Skin epidermis (tissue), 12 donors: ENCODE measurements at regions not wholly inside any gene's neighbourhood (a gene's known extent, or its start where the extent isn't known, plus 50 kb on each side); places are given as distances from the start of the nearest gene placed in this dataset.
A peak's percentile ranks its signal among the peaks of the same experiment; 100 is the strongest.

Experiments
- H3K27ac ChIP-seq, 21 experiments: fragments of 200-600 bp; sonication (generic) in 11 of 21; one replicate each; pipeline ENCODE4 v1.5.0; 2020; ENCODE audit warnings: mild to moderate bottlenecking in 3 of 21, inconsistent platforms in 2 of 21, moderate library complexity in 2 of 21
- H3K4me3 ChIP-seq, 7 experiments: fragments of 200-600 bp; sonication (generic) in 2 of 7; one replicate each; pipeline ENCODE4 v1.5.0; 2020; ENCODE audit warnings: inconsistent platforms in 2 of 7, mild to moderate bottlenecking in 2 of 7, moderate library complexity in 1 of 7

DNA sequence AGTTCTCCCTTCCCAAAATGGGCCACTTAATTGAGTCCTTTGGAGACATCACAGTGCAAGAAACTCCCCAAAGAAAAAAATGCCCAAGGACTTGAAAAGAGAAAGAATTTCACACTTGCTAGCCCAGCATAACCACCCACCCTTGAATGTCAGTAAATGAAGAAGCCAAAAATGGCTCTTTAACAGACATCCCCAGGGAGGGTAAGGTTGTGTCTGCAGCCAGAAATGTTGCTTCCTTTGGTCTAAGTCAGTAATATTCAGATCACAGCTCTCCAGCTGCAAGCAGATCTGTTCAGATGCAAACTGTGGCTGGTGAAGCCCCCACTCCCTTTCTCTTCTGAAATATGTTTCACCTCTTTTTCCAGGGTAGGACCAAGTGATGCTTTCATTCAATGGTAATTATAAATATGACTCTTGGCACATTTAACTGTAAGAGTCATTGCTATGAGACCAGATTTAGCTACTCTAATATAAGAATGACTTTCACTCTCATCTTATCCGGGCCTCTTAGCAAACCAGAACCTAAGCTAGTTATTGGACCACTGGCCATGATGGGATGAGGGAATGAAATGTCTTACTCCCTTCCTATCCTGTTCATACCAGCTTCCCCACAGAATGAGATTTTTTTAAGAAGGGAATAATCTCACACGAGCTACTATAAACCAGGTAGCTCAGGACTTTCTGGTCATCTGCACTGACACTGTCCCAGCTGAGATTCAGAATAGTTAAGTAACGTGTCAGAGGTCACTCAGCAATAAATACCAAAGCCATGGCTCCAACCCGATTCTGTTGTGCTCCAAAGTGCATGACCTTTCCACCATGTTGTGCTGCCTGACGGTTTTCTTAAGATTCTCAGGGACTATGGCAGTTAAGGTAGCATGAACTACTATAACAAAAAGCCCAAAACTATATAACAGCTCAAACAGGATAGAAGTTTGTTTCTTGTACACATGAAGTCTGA, 234.1 kb downstream of the FOXO1 start:
- Histone ChIP-seq H3K4me3 (no peak overlapping the region), H3K27ac (no peak overlapping the region)

DNA sequence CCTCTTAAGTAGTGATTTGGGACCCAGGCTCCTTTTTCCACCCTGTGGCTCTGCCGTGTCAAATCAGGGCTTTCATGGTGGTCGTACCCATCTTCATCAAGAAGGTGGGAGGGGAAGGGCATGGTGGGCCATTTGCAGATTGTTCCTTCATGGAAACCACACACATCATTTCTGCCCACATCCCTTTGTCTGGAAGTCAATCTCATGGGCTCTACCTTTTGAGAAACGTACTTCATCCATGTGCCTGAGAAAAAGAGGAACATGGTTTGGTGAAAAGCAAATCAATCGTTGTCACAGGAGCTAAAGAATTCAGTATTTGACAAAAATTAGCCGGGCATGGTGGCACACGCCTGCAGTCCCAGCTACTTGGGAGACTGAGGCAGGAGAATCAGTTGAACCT, 233.4 kb downstream of the FOXO1 start:
- Histone ChIP-seq H3K27ac (peak overlapping the region in 1 of 21 experiments; percentile 8), H3K4me3 (no peak overlapping the region)

DNA sequence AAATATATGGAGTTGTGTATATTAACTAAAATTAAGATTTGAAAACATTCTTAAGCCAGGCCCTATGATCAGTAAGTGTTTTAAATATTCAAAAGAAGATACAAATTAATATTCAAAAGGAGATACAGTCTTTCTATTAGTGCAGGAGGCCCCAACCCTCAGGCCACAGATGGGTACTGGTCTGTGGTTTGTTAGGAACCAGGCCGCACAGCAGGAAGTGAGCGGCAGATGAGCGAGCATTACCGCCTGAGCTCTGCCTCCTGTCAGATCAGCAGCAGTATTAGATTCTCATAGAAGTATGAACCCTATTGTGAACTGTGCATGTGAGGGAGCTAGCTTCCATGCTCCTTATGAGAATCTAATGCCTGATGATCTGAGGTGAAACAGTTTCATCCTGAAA, 232.9 kb downstream of the FOXO1 start:
- H3K27ac ChIP-seq = peak overlapping the region in 1 of 21 experiments; percentile 8

DNA sequence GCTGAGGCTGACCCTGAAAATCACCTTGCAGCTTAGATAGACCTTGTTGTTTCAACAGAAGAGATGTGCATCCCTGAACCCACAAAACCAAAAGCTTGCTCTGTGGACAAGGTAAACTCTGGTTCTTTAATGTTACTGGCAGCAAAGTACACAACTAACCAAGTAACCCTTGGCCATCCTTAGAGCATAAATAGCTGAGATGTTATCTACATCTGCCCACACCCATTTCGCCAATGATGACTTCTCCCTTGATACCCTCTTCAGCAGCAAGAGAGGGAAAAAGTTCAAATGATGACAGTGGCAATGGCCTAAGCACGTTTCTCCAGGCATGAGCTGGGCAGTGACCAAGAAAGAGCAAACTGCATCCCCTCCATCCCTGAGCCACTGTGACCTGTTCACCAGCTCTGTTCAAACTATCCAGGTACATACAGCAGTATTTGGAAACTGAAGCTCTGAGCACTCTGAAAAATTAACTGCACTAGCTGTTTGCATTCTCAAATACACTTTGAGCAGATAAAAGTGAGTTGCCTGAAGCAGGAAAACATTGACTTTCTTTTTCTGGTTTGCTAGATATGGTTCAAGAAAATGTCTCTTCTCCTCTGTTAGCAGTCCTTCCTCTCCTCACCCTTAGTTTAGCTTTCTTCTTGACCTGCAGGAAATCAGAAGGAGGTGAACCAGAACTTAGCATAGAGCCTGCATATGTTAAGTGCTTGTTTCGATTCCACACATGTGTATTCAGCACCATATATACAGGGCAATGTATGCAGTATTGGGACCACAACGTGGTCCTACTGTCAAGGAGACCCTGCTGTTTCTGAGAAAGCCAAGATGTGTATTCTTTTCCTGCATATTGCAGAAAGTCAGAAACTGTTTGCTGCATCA, 231.7 kb downstream of the FOXO1 start:
- peak overlapping the region in 1 of 21 experiments; percentile 20 for H3K27ac ChIP-seq
- no peak overlapping the region for H3K4me3 ChIP-seq

More for the DNA sequence above, 232.9 kb downstream of the FOXO1 start:
- H3K4me3 ChIP-seq = no peak overlapping the region

DNA sequence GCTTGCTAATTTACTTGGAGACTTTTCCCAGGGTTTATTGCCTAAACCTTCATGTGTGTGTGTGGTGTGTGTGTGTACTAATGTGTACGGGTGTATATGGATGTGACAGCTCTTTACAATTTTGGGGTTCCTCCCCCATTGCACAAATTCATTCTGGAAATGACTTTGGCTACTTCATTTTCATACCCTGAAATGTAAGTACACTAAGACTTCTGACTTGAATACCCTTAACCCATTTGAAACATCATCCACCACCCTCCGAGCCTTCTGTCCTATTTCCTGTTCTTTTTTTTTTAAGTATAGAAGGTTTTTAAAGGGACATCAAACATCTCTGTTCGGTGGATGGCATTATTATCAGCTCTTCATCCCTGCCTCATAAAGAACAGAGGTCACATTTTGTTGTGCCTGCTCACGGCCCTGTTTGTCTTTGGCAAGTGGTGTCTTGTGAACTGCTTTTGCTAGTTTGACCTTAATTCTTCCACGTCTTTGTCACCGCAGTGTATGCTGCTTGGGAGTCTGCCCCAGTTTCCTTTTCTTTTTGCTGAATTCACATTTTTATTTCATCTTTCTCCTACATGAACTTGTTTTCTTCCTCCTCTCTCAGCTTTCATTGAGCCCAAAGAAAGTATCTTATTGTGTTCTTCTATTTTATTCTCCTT, 228.3 kb downstream of the FOXO1 start:
- Histone ChIP-seq H3K4me3 (no peak overlapping the region), H3K27ac (peak overlapping the region in 8 of 21 experiments; percentile 10 to 65 (median 44))

DNA sequence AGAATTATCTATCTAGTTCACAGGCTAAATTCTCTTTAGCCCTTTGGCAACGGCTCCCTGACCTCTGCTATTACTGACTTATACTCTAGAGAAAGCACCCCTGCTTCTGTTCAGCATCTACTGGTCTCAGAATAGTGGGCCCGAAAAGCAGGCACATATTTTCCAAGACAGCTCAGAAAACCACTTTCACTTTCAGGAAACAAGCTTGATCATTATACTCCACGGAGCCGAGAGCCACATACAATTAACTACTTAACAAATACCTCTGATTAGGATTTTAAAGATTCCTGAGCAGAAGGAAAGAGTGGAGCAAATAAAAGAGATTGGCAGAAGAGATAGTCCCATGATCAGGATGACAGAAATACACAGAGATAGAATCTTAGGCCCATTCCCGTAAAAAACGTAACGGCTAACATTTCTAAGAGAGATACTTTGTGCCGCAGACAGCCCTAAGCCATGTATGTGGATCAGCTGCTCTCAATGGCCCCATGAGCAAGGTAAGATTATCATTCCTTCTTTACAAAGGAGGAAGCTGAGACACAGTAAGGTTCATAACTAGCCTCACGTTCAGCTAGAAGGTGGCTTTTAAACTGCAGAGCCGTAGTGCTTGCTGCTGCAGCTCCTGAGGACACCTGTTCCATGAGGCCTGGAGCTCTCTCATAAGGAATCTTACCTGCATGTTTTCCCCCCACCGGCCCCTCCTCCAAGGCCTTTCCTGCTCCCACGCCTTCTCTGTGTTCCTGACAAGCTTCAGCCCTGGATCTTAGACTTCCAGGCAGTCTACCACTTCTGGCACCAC, 227.2 kb downstream of the FOXO1 start:
- H3K4me3 ChIP-seq = no peak overlapping the region

DNA sequence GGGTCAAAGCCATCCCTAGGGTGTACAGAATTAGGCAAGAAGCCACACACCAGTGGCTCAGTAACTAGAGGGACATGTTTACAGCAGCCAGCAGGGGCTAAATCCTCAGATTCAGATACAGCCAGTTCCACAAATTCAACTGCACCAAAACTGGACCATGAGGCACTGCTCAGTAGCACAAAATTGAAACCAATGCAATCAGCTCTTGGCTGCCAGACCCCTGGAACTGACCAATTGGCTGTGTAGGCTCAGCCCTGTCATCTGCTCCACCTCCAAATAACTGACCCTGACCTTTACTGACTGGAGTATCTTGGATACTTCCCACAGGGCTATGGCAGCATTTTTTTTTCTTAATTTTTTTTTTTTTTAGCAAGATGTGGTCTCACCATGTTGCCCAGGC, 226.5 kb downstream of the FOXO1 start:
- H3K4me3 ChIP-seq = no peak overlapping the region
- H3K27ac ChIP-seq = peak overlapping the region in 8 of 21 experiments; percentile 12 to 62 (median 38)

More for the DNA sequence above, 227.2 kb downstream of the FOXO1 start:
- peak overlapping the region in 12 of 21 experiments; percentile 10 to 65 (median 36) for H3K27ac ChIP-seq

DNA sequence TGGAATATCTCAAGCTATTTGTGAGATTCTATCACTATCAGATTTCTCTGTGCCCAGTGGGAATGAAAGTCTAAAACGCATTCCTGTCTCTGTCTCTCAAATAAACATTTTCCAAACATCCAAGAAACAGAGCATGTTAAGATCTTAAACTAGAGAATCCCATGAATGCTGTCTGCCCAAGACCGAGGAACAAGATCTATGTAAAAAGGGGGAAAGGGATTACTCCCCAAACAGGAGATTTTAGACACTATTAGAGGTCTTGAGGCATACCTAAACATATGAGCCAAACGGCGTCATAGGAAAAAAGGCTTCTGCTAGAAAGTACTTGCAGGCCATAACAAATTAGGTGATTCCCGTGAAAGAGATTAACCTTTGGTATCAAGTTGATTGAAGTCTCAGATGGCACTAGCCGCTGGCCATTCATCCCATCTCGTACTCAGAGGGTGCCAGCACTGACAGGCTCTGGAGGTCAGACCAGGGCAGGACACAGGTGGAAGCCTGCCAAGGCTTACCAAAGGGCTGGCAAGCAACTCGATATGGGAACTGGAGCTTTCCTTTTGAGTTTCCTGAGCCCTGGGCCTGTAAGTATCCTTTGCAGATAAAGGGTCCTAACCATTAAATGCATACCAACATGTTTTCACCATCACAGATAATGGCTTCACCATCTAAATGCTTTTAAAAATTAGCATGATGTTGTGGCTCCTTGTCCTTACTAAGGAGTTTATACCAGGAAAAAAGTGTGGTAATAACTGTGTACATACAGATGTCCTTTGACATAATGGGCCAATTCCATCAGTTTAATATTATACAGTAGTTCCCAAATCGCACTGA, 225.2 kb downstream of the FOXO1 start:
- Histone ChIP-seq H3K4me3 (no peak overlapping the region), H3K27ac (peak overlapping the region in 3 of 21 experiments; percentile 17 to 60 (median 30))

DNA sequence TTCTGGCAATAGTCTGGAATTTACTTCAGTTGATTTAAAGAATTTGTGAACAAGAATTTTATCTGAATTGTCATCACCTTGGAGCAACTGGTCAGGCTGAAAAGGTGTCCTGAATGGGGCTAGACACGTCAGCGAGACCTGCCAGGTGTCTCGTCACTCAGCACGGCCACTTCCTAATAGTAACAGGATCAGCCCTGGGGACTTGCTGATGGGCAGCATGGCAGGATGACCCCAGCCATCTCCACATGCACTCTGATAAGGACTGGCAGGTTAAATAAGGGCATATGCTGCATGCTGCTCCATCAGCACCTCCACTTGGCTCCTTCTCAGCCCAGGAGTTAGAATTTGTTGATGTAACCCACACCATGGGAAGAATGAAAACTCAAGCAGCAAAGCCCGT, 224.2 kb downstream of the FOXO1 start:
- Histone ChIP-seq H3K27ac (no peak overlapping the region), H3K4me3 (no peak overlapping the region)

DNA sequence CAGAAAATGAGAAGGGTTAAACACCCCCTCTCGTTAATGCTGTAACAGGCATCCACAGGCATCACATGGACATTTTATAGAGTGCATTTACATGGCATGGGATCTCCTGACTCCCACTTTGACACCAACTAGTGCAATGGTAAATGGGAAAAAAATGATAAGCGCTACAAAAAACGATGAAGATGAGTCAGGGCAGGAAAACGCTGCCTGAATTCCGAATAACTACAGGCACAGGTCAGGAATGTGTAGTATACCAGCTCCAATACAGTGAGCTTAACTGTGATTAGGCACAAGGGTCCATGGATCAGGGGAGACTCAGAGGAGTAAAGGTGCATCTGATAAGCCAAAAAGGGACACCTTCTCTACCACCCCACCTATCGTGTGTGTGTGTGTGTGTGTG, 223.6 kb downstream of the FOXO1 start:
- H3K27ac ChIP-seq = no peak overlapping the region
- H3K4me3 ChIP-seq = no peak overlapping the region

DNA sequence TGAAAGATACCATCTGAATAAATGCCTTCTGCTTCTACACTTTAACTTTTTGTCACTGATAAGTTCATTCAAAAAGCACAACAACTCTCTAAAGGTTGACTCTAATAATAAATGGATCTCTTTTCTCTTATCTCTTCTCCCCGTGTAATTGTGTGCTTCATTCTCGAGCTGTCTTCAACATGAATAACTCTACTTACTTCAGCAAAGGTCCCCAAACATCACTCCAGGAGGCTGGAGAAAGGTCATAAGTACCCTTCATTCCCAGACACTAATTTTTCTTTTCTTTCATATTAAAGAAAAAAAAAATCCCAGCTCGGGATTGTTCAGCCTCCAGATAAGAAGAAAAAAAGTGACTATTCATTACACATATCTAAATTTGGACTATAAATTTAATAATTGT, 222.2 kb downstream of the FOXO1 start:
- no peak overlapping the region for H3K4me3 ChIP-seq
- H3K27ac ChIP-seq = no peak overlapping the region

DNA sequence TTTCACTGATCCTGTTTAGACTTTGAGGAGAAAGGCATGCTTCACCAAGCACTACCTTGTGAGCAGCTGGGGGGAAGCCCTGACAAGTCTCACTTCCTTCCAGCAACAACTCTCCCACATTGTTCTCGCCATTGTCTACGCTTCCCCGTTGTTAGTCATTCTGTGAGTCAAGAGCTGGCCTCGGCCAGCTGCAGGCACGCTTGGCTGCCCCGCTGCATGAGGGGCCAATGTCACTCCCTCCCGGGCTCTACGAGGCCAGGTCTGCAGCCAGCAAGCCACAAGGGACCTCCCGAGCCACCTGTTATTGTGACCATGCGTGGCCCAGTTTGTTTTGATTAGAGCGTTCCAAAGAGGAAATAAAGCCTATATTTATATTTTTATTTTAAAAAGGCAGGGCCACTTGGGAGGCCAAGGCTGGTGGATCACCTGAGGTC, 220.9 kb downstream of the FOXO1 start:
- Histone ChIP-seq H3K27ac (peak overlapping the region in 7 of 21 experiments; percentile 1 to 68 (median 38)), H3K4me3 (no peak overlapping the region)

DNA sequence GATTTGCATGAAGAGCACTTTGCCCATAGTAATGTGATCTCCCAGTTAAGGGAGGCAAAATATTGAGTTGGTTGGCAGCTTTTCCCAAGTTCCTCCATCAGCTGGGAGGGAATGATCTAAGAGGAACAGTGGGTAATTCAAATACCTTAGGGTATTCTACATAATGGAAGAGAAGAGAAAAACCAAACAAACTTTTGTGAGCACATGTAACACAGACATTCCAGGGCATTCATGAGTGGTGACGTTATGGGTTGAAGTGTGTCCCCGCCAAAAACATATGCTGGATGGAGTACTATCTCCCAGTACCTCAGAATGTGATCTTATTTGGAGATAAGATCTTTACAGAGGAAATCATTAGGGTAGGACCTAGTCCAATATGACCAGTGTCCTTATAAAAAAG, 220.1 kb downstream of the FOXO1 start:
- no peak overlapping the region for H3K4me3 ChIP-seq
- H3K27ac ChIP-seq = no peak overlapping the region

DNA sequence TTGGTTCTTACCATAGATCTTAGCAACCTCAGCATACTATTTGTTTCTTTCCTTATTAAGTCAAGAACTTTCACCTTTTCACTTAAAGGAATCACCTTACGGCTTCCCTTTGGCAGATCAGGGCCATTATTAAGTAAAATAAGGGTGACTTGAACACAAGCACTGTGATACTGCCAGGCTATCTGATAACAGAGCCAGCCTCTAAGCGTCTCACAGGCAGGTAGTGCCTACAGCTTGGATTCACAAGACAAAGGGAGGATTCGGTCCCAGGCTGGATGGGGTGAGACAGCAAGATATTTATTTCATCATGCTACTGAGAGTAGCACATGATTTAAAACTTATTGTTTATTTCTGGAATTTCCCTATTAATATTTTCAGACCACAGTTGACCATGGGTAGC, 218.6 kb downstream of the FOXO1 start:
- no peak overlapping the region for H3K27ac ChIP-seq
- no peak overlapping the region for H3K4me3 ChIP-seq

DNA sequence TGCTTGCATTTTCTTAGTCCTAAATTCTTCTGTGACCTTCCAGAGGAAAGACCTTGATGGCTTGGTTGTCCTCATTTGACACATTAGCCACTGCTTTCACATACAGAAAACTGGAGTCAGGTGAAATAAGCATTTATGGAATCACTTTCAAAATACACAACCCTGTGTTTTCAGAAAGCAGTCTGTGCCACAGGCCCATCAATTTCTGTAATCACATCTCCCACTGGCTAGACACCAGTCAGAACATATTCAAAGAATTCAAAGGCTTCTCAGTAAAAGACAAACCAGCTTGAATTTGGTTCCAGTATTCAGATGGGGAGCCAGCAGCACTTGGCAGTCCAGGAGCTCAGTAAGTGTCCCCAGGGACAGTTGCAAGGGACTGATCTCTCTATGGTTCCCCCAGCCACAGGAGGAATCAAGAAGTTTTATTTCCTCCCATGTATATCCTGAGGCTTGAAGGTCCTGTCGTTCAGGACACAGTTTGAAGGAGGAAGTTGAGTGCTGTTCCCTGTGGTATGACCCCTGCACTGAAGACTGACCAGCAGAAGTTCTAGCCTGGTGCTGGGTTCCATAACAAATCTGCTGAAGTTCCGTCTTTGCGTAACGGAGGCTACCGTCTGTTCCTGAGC, 214.3 kb downstream of the FOXO1 start:
- no peak overlapping the region for H3K4me3 ChIP-seq
- H3K27ac ChIP-seq = peak overlapping the region in 9 of 21 experiments; percentile 17 to 71 (median 37)

DNA sequence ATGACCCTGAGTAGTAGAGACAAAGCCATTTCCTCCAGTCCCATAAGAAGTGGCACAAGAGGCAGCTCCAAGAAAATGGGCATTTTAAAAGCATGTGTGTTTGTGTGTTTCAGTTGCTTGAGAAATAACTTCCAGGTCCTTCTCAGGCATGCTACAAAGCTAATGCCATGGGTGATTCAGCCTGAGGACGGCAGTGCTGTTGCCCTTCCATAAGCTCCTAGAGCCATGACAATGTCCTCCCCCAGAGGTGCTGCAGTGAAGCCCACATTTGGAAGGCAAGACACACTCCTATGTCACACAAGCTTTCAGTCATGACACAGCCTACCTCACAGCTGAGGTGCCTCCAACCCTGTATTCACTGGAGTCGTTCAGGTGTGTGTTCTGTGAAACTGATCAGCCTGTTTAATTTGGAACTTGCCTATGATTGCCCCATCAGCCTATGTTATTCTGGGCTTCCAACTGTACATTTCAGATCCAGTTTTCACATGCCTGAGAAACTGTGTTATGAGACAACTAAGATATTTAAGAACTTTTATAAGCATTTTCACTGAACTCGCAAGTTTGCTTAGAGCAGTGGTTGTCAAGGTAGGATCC, 213.6 kb downstream of the FOXO1 start:
- peak overlapping the region in 10 of 21 experiments; percentile 11 to 71 (median 33) for H3K27ac ChIP-seq
- no peak overlapping the region for H3K4me3 ChIP-seq

DNA sequence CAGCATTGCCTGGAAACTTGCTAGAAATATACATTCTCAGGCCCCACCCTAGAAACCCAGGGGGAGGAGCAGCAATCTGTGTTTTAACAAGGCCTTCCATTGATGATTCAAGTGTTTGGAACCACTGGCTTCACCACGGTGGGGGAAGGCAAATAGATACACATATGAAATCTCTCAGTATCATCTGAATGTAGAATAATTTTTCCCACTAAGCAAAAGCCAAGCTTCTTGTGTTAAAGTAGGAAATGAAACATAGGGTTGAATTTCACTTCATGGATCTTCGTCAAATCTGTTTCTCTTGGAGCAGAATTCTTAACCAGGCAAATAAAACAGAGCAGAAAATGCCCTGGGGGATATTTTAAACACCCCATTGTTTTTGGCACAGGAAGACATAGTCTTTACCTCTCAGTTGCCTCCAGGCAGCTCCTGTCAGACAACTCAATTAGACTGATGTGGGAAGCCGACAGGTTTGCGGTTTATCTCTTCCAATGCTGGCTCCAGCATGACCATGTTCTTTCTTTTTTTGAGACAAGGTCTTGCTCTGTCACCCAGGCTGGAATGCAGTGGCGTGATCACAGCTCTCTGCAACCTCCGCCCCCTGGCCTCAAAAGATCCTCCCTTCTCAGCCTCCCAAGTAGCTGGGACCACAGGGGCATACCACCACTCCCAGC, 213.0 kb downstream of the FOXO1 start:
- Histone ChIP-seq H3K27ac (peak overlapping the region in 8 of 21 experiments; percentile 11 to 71 (median 37)), H3K4me3 (no peak overlapping the region)
